ENCODE measurements at regions not wholly inside any gene's neighbourhood (a gene's known extent, or its start where the extent isn't known, plus 50 kb on each side); places are given as distances from the start of the nearest gene placed in this dataset.

GRCh38 chr1:58380345-58380744, 166.2 kb downstream of the OMA1 start:
- TF ChIP-seq CTCF (IDR thresholded peaks at IDR 0.05; ENCODE audit: poor library complexity) (no peak), EZH2phosphoT487 (IDR thresholded peaks at IDR 0.05; ENCODE audit: low read depth, severe bottlenecking, unreplicated experiment) (no peak), EZH2 (IDR thresholded peaks at IDR 0.05; ENCODE audit: borderline replicate concordance) (no peak)
